IgD-negative memory B cell (primary cell): ENCODE measurements at regions not wholly inside any gene's neighbourhood (a gene's known extent, or its start where the extent isn't known, plus 50 kb on each side); places are given as distances from the start of the nearest gene placed in this dataset.

Source experiments
- H3K27ac Mint-ChIP-seq, 3 donors: one replicate each; pipeline ENCODE4 v1.8.0; 2020 to 2022; ENCODE audit warnings: mild to moderate bottlenecking in 3 of 3, mixed read lengths in 3 of 3, moderate library complexity in 1 of 3
- H3K27me3 Mint-ChIP-seq: one replicate; pipeline ENCODE4 v1.8.0; 2021; ENCODE audit warnings: mixed read lengths
- H3K36me3 Mint-ChIP-seq: one replicate; pipeline ENCODE4 v1.8.0; 2020; ENCODE audit warnings: mild to moderate bottlenecking, mixed read lengths
- H3K4me1 Mint-ChIP-seq, 3 donors: one replicate each; pipeline ENCODE4 v1.8.0; 2020 to 2022; ENCODE audit warnings: mixed read lengths in 3 of 3, mild to moderate bottlenecking in 1 of 3
- H3K4me3 Mint-ChIP-seq, 4 donors: one replicate each; pipeline ENCODE4 v1.8.0; 2020 to 2022; ENCODE audit warnings: mild to moderate bottlenecking in 4 of 4, mixed read lengths in 4 of 4, moderate library complexity in 3 of 4
- H3K9me3 Mint-ChIP-seq, 3 donors: one replicate each; pipeline ENCODE4 v1.8.0; 2020 to 2021; ENCODE audit warnings: mixed read lengths in 3 of 3, mild to moderate bottlenecking in 1 of 3

- Mint-ChIP-seq H3K36me3 (peaks cover 4% of the 10 kb centered on the region), H3K27ac (no peak overlapping the region), H3K9me3 (peaks cover 0 to 2% (median 0%) of the 10 kb centered on the region in 3 donors), H3K4me1 (peaks cover 0 to 1% (median 0%) of the 10 kb centered on the region in 3 donors), H3K4me3 (no peak overlapping the region), H3K27me3 (no peaks in the 10 kb centered on the region)
Measured at GRCh38 chr14:100448376-100448775, 125.2 kb downstream of the SLC25A47 start.

- H3K27ac Mint-ChIP-seq, result no peak overlapping the region
- peaks cover 6% of the 10 kb centered on the region for H3K36me3 Mint-ChIP-seq
- H3K9me3 Mint-ChIP-seq, result peaks cover 0 to 2% (median 0%) of the 10 kb centered on the region in 3 donors
- H3K4me3 Mint-ChIP-seq, result peak overlapping the region in 1 of 4 donors; percentile 54
- H3K27me3 Mint-ChIP-seq, result no peaks in the 10 kb centered on the region
- peaks cover 0 to 1% (median 0%) of the 10 kb centered on the region in 3 donors for H3K4me1 Mint-ChIP-seq
Measured at GRCh38 chr14:100449225-100449987, 126.3 kb downstream of the SLC25A47 start.

- H3K9me3 Mint-ChIP-seq, result peaks cover 0 to 2% (median 0%) of the 10 kb centered on the region in 3 donors
- no peaks in the 10 kb centered on the region for H3K27me3 Mint-ChIP-seq
- no peak overlapping the region for H3K27ac Mint-ChIP-seq
- peak overlapping the region in 1 of 4 donors; percentile 54 for H3K4me3 Mint-ChIP-seq
- peaks cover 0 to 1% (median 0%) of the 10 kb centered on the region in 3 donors for H3K4me1 Mint-ChIP-seq
- H3K36me3 Mint-ChIP-seq, result peaks cover 7% of the 10 kb centered on the region
Measured at GRCh38 chr14:100450049-100450448, 126.9 kb downstream of the SLC25A47 start.

- Mint-ChIP-seq H3K36me3 (peaks cover 9% of the 10 kb centered on the region), H3K4me3 (no peak overlapping the region), H3K27ac (no peak overlapping the region), H3K27me3 (no peaks in the 10 kb centered on the region), H3K9me3 (peaks cover 0 to 2% (median 0%) of the 10 kb centered on the region in 3 donors), H3K4me1 (peaks cover 0 to 1% (median 0%) of the 10 kb centered on the region in 3 donors)
Measured at GRCh38 chr14:100450736-100451135, 127.6 kb downstream of the SLC25A47 start.

- H3K27ac Mint-ChIP-seq, result no peak overlapping the region
- H3K36me3 Mint-ChIP-seq, result peaks cover 9% of the 10 kb centered on the region
- no peak overlapping the region for H3K4me3 Mint-ChIP-seq
Measured at GRCh38 chr14:100451264-100451663, 128.1 kb downstream of the SLC25A47 start.

GRCh38 chr14:100453930-100454329 is 130.8 kb downstream of the SLC25A47 start:
- peaks cover 0 to 2% (median 0%) of the 10 kb centered on the region in 3 donors for H3K9me3 Mint-ChIP-seq

More at GRCh38 chr14:100451264-100451663, 128.1 kb downstream of the SLC25A47 start:
- Mint-ChIP-seq H3K9me3 (peaks cover 0 to 2% (median 0%) of the 10 kb centered on the region in 3 donors), H3K4me1 (peaks cover 0 to 1% (median 0%) of the 10 kb centered on the region in 3 donors), H3K27me3 (no peaks in the 10 kb centered on the region)

GRCh38 chr14:100454437-100454836 is 131.3 kb downstream of the SLC25A47 start:
- H3K4me1 Mint-ChIP-seq, result peaks cover 0 to 1% (median 0%) of the 10 kb centered on the region in 3 donors
- H3K36me3 Mint-ChIP-seq, result peaks cover 5% of the 10 kb centered on the region
- no peak overlapping the region for H3K4me3 Mint-ChIP-seq
- H3K9me3 Mint-ChIP-seq, result peaks cover 0 to 2% (median 0%) of the 10 kb centered on the region in 3 donors
- no peaks in the 10 kb centered on the region for H3K27me3 Mint-ChIP-seq
- H3K27ac Mint-ChIP-seq, result no peak overlapping the region

More at GRCh38 chr14:100453930-100454329, 130.8 kb downstream of the SLC25A47 start:
- Mint-ChIP-seq H3K27ac (no peak overlapping the region), H3K27me3 (no peaks in the 10 kb centered on the region), H3K4me1 (peaks cover 0 to 1% (median 0%) of the 10 kb centered on the region in 3 donors), H3K36me3 (peaks cover 5% of the 10 kb centered on the region), H3K4me3 (no peak overlapping the region)

GRCh38 chr14:100463937-100464336 is 123.3 kb downstream of the BEGAIN start:
- Mint-ChIP-seq H3K27ac (peak overlapping the region in 1 of 3 donors; percentile 32), H3K27me3 (peaks cover 2% of the 10 kb centered on the region), H3K36me3 (peaks cover 1% of the 10 kb centered on the region), H3K4me3 (no peak overlapping the region), H3K9me3 (no peaks in the 10 kb centered on the region), H3K4me1 (no peaks in the 10 kb centered on the region)

- no peak overlapping the region for H3K4me3 Mint-ChIP-seq
- H3K27me3 Mint-ChIP-seq, result peaks cover 2% of the 10 kb centered on the region
- H3K36me3 Mint-ChIP-seq, result peaks cover 4% of the 10 kb centered on the region
- no peak overlapping the region for H3K27ac Mint-ChIP-seq
- no peaks in the 10 kb centered on the region for H3K4me1 Mint-ChIP-seq
- no peaks in the 10 kb centered on the region for H3K9me3 Mint-ChIP-seq
Measured at GRCh38 chr14:100466111-100466856, 120.9 kb downstream of the BEGAIN start.

- Mint-ChIP-seq H3K4me3 (no peak overlapping the region), H3K27ac (no peak overlapping the region), H3K9me3 (no peaks in the 10 kb centered on the region), H3K36me3 (peaks cover 6% of the 10 kb centered on the region), H3K27me3 (peaks cover 2% of the 10 kb centered on the region), H3K4me1 (no peaks in the 10 kb centered on the region)
Measured at GRCh38 chr14:100467046-100467750, 120.0 kb downstream of the BEGAIN start.

GRCh38 chr14:100467939-100468338 is 119.3 kb downstream of the BEGAIN start:
- Mint-ChIP-seq H3K4me1 (no peaks in the 10 kb centered on the region), H3K36me3 (peaks cover 8% of the 10 kb centered on the region), H3K27ac (no peak overlapping the region), H3K4me3 (no peak overlapping the region), H3K9me3 (no peaks in the 10 kb centered on the region), H3K27me3 (peaks cover 2% of the 10 kb centered on the region)

- H3K27me3 Mint-ChIP-seq, result peaks cover 2% of the 10 kb centered on the region
- no peak overlapping the region for H3K27ac Mint-ChIP-seq
- H3K4me1 Mint-ChIP-seq, result no peaks in the 10 kb centered on the region
- H3K36me3 Mint-ChIP-seq, result peaks cover 8% of the 10 kb centered on the region
- no peaks in the 10 kb centered on the region for H3K9me3 Mint-ChIP-seq
- no peak overlapping the region for H3K4me3 Mint-ChIP-seq
Measured at GRCh38 chr14:100468557-100468956, 118.7 kb downstream of the BEGAIN start.

- Mint-ChIP-seq H3K4me1 (no peaks in the 10 kb centered on the region), H3K36me3 (peaks cover 7% of the 10 kb centered on the region), H3K27ac (peak overlapping the region in 1 of 3 donors; percentile 36), H3K27me3 (peaks cover 2% of the 10 kb centered on the region), H3K9me3 (no peaks in the 10 kb centered on the region), H3K4me3 (no peak overlapping the region)
Measured at GRCh38 chr14:100469632-100470522, 117.3 kb downstream of the BEGAIN start.

GRCh38 chr14:100470523-100470897 is 116.7 kb downstream of the BEGAIN start:
- Mint-ChIP-seq H3K4me3 (no peak overlapping the region), H3K27ac (no peak overlapping the region), H3K9me3 (no peaks in the 10 kb centered on the region), H3K36me3 (peaks cover 7% of the 10 kb centered on the region), H3K27me3 (peaks cover 2% of the 10 kb centered on the region), H3K4me1 (no peaks in the 10 kb centered on the region)
